Superior temporal gyrus (tissue), 1 donor: ENCODE measurements at regions not wholly inside any gene's neighbourhood (a gene's known extent, or its start where the extent isn't known, plus 50 kb on each side); places are given as distances from the start of the nearest gene placed in this dataset.

Experiments used
- DNase-seq: peaks from one replicate; pipeline ENCODE4 v3.0.0-alpha.2; 2016; ENCODE audit errors: extremely low spot score

DNA sequence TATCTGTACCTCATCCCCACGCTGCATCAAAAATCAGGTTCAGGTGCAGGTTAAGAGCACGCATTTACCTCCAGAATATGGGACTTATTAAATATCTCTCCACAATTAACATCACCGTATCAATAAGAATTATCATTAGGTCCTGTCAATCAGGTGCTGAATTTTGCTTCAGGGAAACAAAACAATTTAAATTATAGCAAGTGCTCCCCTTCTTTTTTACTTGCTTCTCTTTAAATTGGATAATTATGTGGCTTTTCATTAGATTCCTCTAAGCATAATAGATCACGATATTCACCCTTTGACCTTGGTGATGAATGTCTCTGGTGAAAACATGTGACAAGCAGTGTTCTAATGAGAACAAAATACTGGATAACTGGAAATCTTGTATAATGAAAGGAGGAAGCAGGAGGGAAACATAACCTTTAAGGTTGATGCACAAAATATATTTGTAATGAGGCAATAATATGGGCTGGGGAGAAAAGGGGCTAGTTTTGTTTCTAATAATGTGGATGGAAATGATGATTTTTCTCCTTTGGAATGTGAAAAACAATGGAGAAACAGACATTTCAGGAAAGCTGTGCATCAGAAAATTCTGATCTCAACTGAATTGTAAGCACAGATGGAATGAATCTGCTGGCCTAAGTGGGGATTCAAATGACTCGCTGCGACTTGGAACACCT, 166.9 kb downstream of the SNX10 start:
- DNase-seq = no peak

- no peak for DNase-seq
Observed at GRCh38 chr7:26459540-26460193, 168.0 kb downstream of the SNX10 start.

DNA sequence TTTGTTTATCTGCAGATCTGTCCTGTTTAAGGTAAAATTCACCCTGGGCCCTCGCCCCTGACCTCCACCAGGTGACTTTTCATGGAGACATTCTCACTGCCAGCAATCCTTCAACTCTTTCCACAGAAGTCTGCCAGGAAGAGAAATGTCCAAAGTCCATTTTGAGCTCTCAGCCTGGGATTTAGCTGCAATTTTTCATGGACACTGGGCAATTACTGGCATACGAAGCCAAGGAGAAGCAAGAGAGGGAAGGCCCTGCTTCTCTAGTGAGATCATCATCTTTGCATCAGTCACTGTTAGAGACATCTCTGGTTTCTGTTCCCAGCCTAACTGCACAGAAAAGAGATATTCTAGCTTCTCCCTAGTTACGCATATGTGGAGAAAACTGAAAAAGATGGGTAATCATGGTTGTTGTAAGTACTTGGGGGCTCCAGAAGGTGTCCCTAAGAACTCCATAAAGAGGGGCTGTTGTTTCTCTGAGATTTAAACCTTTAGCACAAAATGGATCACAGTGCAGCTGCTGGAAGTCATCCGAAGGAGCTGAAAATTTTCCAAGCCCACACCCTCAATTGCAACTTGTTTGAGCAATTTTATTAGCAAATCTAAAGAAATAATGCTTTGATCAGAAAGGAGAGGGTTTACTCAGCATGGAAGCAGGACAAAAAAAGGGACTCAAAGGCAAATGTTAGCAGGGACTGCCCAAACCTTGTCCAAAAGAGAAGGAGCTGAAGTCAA, 168.9 kb downstream of the SNX10 start:
- no peak for DNase-seq

DNA sequence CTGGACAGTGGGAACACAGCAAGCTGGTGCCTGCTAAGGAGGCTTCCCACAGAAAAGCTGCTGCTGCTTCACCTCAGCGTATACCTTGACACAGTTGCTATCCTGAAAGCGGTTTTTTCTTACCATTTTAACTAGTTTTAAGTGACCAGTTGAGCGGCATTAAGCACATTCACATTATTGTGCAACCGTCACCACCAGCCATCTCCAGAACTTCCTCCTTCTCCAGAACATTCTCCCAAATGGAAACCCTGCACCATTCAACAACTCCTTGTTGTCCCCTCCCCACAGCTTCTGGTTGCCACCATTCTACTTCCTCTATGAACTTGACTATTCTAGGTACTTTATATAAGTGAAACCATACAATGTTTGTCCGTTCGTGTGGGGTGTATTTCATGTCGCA, 169.9 kb downstream of the SNX10 start:
- DNase-seq = no peak

DNA sequence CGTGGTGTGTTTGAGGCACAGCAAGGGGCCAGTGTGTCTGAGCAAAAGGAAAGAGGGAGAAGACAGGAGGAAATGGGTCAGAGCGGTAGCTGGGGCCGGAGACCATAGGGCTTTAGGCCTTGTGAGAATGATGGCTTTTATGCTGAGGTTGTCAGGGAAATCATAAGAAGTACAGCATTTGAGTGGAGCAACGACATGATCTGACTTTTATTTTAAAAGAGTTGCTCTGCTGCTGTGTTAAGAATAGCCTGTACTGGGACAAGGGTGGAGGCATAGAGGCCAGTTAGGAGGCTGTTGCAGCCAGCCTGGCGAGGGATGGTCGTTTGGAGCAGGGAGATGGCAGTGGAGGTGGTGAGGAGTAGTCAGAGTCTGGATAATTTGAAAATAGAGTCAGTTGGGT, 174.3 kb downstream of the SNX10 start:
- no peak for DNase-seq

DNA sequence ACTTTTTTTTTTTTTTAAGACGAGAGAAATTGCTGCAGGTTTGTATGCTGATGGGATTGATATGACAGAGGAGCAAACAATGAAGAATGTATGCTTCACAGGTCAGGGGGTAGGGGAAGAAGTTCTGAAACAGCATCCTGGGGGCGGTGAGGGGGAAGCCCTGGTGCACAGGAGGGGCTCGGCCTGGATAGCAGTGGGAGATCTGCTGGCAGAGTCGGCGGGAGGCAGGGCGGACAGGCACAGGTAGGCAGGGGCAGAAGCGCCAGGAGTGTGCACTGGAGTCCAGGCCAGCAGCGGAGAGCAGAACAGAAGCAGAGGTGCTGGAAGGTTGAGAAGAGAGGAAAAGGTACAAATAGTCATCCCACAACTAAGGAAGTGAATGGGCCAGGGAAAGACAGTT, 175.4 kb downstream of the SNX10 start:
- no peak for DNase-seq

GRCh38 chr7:26467541-26467940, 175.9 kb downstream of the SNX10 start:
- no peak for DNase-seq

DNA sequence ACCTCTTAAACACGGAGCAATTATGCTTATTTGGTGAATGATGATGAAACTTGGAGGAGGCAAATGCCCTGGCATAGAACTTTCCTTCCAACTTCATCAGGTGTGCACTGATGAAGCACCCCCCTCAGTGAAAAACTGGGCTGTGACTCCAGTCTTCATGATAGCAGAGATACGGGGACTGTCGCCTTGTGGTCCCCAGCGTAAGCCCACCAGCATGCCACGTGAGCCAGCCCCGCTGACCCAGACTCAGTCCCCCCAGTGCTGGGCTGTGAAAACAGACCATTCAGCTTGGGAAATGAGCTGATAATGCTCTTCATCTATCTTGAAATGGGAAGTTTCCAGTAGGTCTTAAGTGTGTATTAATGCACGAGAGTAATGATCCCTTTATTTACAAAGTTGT, 177.0 kb downstream of the SNX10 start:
- no peak for DNase-seq

- no peak for DNase-seq
Observed at GRCh38 chr7:26469188-26469587, 177.5 kb downstream of the SNX10 start.

- DNase-seq = no peak
Observed at GRCh38 chr7:26470691-26471090, 179.0 kb downstream of the SNX10 start.

- no peak for DNase-seq
Observed at GRCh38 chr7:26471306-26472075, 179.8 kb downstream of the SNX10 start.

DNA sequence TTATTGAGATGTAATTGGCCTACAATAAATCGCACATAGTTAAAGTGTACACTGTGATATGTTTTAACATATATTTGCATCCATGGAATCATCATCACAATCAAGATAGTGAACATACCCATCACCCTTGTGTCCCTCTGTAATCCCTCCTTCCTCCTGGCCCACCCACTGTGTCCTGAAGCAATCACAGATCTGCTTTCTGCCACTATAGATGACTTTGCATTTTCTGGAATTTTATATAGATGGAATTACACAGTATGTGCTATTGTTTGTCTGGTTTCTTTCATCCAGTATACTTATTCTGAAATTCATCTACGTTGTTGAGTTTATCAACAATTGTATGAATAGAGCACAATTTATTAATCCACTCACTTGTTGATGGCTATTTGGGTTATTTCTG, 181.3 kb downstream of the SNX10 start:
- DNase-seq = no peak

DNA sequence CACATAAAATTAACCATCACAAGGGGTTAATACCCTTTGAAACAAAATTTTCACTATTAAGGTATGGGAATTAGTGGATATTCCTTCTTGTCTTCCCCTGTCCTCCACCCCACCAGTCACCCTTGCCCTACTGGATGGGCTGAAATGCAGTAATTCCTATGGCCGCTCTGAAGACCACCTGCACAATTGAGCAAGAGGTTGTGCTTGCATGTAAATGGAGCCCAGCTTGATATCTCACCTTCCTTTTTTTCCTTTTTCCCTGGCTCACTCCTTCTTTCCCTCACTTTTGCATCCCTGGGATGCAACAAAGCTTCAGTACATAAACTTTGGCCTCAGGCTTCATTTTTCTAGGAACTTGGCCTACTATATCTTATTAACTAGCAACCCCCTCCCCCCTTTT, 184.6 kb downstream of the SNX10 start:
- DNase-seq = no peak

DNA sequence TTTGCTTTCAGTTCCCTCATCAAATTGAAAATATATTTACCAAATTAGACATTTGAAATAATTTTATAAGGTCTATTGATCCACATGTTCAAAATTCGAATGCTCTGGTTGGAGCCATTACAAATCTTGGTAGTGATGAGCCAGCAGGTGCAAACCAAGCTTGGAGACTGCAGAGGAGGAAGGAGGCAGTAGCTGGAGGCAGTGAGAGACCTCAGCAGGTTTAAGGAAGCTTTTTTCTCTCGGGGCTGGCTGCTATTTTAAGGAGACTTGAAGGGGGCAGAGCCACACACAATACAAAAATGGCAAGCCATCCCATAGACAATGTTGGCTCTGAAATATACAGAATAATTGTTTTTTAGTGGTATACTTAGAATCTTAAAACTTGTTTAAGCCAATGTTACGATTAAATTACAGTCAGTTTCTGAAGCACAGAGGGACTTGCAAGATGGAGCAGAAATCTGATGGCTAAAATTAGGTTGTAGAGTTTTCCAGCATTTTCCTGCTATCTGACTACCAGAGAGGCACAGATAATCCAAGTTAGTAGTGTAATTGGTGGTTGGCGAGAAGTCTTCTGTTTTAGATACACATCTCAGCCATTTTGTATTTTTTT, 185.8 kb downstream of the SNX10 start:
- DNase-seq = no peak

GRCh38 chr7:26478550-26478949, 186.9 kb downstream of the SNX10 start:
- no peak for DNase-seq

DNA sequence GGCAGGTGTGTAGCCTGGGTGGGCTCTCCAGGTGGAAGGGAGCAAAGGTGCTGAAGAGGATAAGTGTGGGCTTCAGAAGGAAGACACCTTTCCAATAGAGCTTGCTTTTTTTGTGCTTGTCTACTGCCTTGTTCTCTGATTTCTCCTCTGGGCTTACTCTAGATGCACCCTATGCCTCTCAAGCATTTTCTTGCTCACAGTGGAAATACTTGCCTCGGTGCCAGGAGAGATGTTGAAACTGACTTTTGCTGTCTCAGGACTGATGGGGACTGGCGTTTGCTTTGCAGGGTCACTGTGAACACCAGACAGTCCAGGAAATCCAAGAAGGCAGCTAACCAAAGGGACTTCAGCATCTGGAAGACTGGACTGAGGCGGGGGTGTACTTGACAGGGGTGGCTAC, 187.9 kb downstream of the SNX10 start:
- no peak for DNase-seq

DNA sequence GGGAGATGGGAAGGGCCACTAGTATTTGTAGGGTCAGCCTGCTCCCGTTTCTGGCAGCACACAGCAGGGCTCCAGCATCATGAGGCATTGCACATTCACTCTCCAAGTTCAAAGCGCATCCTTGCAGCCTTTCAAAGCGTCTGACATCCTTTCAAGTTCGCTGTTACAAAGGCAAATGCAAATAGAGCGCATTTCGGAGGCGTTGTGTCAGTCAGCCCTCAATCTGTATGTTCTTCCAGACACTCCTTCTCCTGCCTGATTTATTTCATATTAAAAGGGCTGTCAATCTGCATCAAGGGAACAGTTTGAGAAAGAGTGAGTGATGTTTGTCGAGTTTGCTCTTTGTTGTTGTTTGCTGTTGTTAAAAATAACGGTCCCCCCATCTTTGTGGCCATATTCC, 188.5 kb downstream of the SNX10 start:
- no peak for DNase-seq

- no peak for DNase-seq
Observed at GRCh38 chr7:26482927-26483326, 191.3 kb downstream of the SNX10 start.

DNA sequence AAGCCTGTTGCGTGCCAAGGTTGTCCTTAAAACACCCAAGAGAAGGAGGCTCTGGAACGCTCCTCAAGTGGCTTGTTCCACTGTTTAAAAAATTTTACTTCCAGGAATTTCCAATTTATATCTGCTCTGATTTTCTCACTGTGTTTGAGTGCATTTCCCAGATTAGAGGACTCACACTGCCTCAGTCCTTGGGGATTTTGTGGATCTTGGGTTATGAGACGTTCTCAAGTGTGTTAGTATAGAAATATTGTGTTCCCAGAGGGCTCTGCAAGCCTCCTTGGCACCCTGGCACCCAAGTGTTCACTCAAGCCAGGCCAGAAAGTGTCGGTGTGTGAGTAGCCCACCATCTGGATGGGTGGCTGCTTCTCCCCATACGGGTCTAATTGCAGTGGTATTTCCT, 192.2 kb downstream of the SNX10 start:
- DNase-seq = no peak

DNA sequence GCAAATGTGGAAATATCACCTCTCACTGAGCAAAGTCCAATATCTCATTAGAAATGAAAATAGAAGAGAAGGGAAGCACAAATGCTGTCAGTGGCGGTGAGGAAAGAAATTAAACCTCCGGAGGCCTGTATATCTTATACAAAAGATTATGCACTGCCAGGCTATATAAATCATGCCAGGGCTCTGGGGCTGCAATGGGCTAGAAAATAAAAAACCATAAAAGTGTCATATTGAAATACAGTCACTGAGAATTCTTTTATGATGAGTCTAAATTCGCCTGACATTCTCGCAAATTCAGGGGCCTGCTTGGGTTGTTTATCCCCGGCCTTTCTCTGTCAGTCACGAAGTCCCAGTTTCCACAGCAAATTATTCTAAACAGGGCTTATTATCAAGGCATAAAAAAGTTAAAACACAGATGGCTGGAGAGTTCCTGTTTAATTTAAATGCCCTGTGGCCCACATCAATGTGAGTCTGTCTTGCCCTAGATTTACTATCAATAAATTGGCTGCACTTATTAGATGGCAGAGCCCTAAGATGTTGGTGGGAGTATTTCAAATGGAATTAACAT, 193.8 kb downstream of the SNX10 start:
- no peak for DNase-seq

DNA sequence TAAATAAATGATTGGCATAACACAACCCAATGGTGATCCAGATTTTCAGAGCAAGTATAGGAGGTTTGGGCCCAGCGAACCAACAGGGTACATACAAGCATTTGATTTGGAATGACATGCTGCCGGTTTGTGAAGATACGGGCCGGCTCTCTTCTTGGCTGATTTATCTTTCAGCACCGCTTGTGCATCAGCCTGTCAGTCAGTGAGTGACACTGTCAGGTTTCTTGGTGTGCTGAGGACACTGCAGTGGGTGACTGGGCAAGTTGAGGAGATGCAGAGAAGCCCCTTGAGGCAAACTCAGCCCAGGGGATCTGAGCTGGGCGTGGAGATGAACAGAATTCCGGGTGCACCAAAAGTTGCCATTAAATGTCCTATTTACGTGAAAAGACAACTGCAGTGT, 194.5 kb downstream of the SNX10 start:
- DNase-seq = no peak
